ENCODE measurements at regions not wholly inside any gene's neighbourhood (a gene's known extent, or its start where the extent isn't known, plus 50 kb on each side); places are given as distances from the start of the nearest gene placed in this dataset.

DNA sequence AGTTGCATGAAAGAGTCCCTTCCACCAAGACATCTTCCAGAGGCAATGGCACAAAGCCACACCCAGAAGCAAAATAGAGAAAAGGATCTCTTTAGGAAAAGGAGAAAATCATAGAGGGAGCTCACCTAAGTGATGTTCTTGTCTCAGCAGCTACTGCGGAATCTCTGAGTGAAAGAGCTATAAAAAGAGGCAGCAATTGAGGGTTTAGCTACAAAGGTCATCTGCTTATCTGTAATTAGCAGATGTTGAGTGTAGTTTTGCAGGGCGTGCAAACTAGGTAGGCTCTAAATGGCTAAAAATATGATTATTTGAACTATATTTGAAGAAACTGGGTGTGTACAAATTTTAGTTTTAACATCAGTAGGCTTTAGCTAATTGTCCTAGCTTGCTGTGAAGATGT is 276.0 kb downstream of the HS3ST1 start:
- in situ Hi-C loops (cut with MboI; ENCODE audit: low sequenced_read_pairs, unreplicated experiment): no loop called here
- no peak for TF ChIP-seq CTCF (IDR thresholded peaks at IDR 0.05; ENCODE audit: borderline replicate concordance, control extremely low read depth, extremely low read depth, insufficient read depth, missing control alignments)

DNA sequence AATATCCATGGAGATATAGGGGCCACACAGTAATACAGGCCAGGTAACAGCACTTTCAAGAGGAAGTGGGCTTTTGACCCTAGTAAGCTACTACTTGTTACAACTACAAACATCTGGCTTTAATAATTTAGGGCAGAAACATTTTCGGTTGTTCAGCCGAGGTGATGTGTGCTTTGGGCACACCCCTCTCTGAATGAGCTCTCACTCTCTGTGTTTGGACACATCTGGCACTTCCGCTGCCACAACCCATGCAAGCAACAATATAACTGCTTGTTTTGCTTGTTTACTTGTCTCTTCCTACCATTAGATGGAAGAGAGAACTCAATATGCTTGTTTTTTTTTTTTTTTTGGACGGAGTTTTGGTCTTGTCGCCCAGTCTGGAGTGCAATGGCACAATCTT is 277.2 kb downstream of the HS3ST1 start:
- DNase-seq (ENCODE audit: low spot score): no peak
- in situ Hi-C loops (cut with MboI; ENCODE audit: low sequenced_read_pairs, unreplicated experiment): no loop called here
- TF ChIP-seq CTCF (IDR thresholded peaks at IDR 0.05; ENCODE audit: borderline replicate concordance, control extremely low read depth, extremely low read depth, insufficient read depth, missing control alignments): no peak

More for the DNA sequence above, 276.0 kb downstream of the HS3ST1 start:
- DNase-seq (ENCODE audit: low spot score): no peak

- in situ Hi-C loops (cut with MboI; ENCODE audit: low sequenced_read_pairs, unreplicated experiment): no loop called here
- no peak for TF ChIP-seq CTCF (IDR thresholded peaks at IDR 0.05; ENCODE audit: borderline replicate concordance, control extremely low read depth, extremely low read depth, insufficient read depth, missing control alignments)
- no peak for DNase-seq (ENCODE audit: low spot score)
Measured at GRCh38 chr4:11149612-11150259, 279.0 kb downstream of the HS3ST1 start.

GRCh38 chr4:11139871-11140270 is 288.8 kb downstream of the HS3ST1 start:
- in situ Hi-C loops (cut with MboI; ENCODE audit: low sequenced_read_pairs, unreplicated experiment): no loop called here
- no peak for DNase-seq (ENCODE audit: low spot score)
- no peak for TF ChIP-seq CTCF (IDR thresholded peaks at IDR 0.05; ENCODE audit: borderline replicate concordance, control extremely low read depth, extremely low read depth, insufficient read depth, missing control alignments)

DNA sequence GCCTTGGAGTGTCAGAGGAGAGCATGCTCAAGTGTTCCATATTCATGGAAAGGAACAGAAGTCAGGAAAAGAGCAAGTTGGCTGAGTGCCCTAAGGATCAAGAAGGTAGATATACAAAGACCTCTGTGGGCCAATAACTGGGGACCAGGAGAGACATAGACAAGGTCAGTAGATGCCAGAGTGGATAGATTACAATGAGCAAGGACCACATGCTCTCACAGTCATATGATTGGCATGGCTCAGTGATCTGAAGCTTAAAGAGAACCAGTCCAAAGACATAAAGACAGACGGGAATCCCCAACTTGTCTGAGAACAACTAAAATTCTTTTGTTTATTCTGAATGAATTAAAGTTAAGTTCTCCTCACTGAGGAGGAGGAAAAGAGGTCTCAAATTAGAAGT is 289.7 kb downstream of the HS3ST1 start:
- no peak for TF ChIP-seq CTCF (IDR thresholded peaks at IDR 0.05; ENCODE audit: borderline replicate concordance, control extremely low read depth, extremely low read depth, insufficient read depth, missing control alignments)
- DNase-seq (ENCODE audit: low spot score): no peak
- in situ Hi-C loops (cut with MboI; ENCODE audit: low sequenced_read_pairs, unreplicated experiment): no loop called here

GRCh38 chr4:11134705-11135104 is 294.0 kb downstream of the HS3ST1 start:
- in situ Hi-C loops (cut with MboI; ENCODE audit: low sequenced_read_pairs, unreplicated experiment): no loop called here
- no peak for TF ChIP-seq CTCF (IDR thresholded peaks at IDR 0.05; ENCODE audit: borderline replicate concordance, control extremely low read depth, extremely low read depth, insufficient read depth, missing control alignments)
- DNase-seq (ENCODE audit: low spot score): no peak
